GM12874 (cell line): ENCODE measurements at regions not wholly inside any gene's neighbourhood (a gene's known extent, or its start where the extent isn't known, plus 50 kb on each side); places are given as distances from the start of the nearest gene placed in this dataset.

ENCODE experiments used
- CTCF ChIP-seq: IDR thresholded peaks from 2 replicates; pipeline ENCODE4 v1.5.1; 2011; ENCODE audit warnings: low read depth, mild to moderate bottlenecking, control low read depth, low read length, moderate library complexity; ENCODE audit not compliant: insufficient read depth

- no peak for TF ChIP-seq CTCF
Observed at GRCh38 chr13:59415498-59415897, 748.2 kb downstream of the DIAPH3 start.

- TF ChIP-seq CTCF = no peak
Observed at GRCh38 chr13:59416561-59416960, 747.2 kb downstream of the DIAPH3 start.

GRCh38 chr13:59422646-59423045 lies 741.1 kb downstream of the DIAPH3 start:
- no peak for TF ChIP-seq CTCF

GRCh38 chr13:59423708-59424340 lies 739.9 kb downstream of the DIAPH3 start:
- no peak for TF ChIP-seq CTCF

GRCh38 chr13:59424661-59425060 lies 739.1 kb downstream of the DIAPH3 start:
- TF ChIP-seq CTCF = no peak

- TF ChIP-seq CTCF = no peak
Observed at GRCh38 chr13:59425211-59425741, 738.5 kb downstream of the DIAPH3 start.

- no peak for TF ChIP-seq CTCF
Observed at GRCh38 chr13:59435024-59435423, 728.7 kb downstream of the DIAPH3 start.
